Activated naive CD8-positive, alpha-beta T cell treated with anti-CD3 and anti-CD28 coated beads, Interleukin-2, amount 50 U/mL, for 24 hours (primary cell): ENCODE measurements at regions not wholly inside any gene's neighbourhood (a gene's known extent, or its start where the extent isn't known, plus 50 kb on each side); places are given as distances from the start of the nearest gene placed in this dataset.

Source experiments
- ATAC-seq: fragments of 150-1000 bp; cut with Tn5 transposase; one replicate; pipeline ENCODE4 v1.10.0; 2021
- DNase-seq: peaks from one replicate; pipeline ENCODE4 v3.0.0; 2021
- H3K27ac Mint-ChIP-seq: one replicate; pipeline ENCODE4 v1.8.0; 2021; ENCODE audit warnings: mild to moderate bottlenecking, mixed read lengths
- H3K27me3 Mint-ChIP-seq: one replicate; pipeline ENCODE4 v1.8.0; 2021; ENCODE audit warnings: mixed read lengths
- H3K36me3 Mint-ChIP-seq: one replicate; pipeline ENCODE4 v1.8.0; 2021; ENCODE audit warnings: low read depth, mixed read lengths
- H3K4me1 Mint-ChIP-seq: one replicate; pipeline ENCODE4 v1.8.0; 2021; ENCODE audit warnings: mixed read lengths
- H3K4me3 Mint-ChIP-seq: one replicate; pipeline ENCODE4 v1.8.0; 2021; ENCODE audit warnings: mild to moderate bottlenecking, moderate library complexity, mixed read lengths
- H3K9me3 Mint-ChIP-seq: one replicate; pipeline ENCODE4 v1.8.0; 2021; ENCODE audit warnings: mixed read lengths

DNA sequence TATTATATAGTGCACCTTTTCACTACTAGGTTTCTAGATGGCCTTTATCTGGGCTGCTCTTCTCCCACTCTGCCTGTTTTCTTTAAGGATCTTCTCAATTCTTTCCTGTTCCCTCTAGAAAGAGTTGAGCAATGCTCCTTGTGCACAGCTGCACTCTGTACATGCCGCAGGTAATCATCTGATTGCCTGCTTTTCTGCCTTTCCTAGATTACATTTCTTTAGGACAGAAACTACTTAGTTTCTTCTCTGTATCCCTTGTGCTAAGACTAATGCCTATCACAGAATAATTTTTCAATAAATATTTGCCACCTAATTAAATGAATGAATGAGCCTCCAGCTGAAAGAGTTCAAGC is 802.4 kb upstream of the ID2 start:
- H3K9me3 Mint-ChIP-seq = no peaks in the 10 kb centered on the region

GRCh38 chr2:7880126-7880525 is 801.7 kb upstream of the ID2 start:
- ATAC-seq = no peak
- no peaks in the 10 kb centered on the region for H3K36me3 Mint-ChIP-seq
- no peaks in the 10 kb centered on the region for H3K9me3 Mint-ChIP-seq
- peaks cover 3% of the 10 kb centered on the region for H3K27me3 Mint-ChIP-seq
- DNase-seq = no peak
- H3K4me3 Mint-ChIP-seq = no peak overlapping the region
- H3K4me1 Mint-ChIP-seq = no peaks in the 10 kb centered on the region
- H3K27ac Mint-ChIP-seq = no peak overlapping the region

More for the DNA sequence above, 802.4 kb upstream of the ID2 start:
- peaks cover 3% of the 10 kb centered on the region for H3K27me3 Mint-ChIP-seq
- H3K27ac Mint-ChIP-seq = no peak overlapping the region
- H3K36me3 Mint-ChIP-seq = no peaks in the 10 kb centered on the region
- no peak for ATAC-seq
- H3K4me3 Mint-ChIP-seq = no peak overlapping the region
- no peaks in the 10 kb centered on the region for H3K4me1 Mint-ChIP-seq
- DNase-seq = no peak

GRCh38 chr2:7880566-7880965 is 801.3 kb upstream of the ID2 start:
- ATAC-seq (no peak), DNase-seq (no peak)
- Mint-ChIP-seq H3K27me3 (peaks cover 3% of the 10 kb centered on the region), H3K9me3 (no peaks in the 10 kb centered on the region), H3K27ac (no peak overlapping the region), H3K36me3 (no peaks in the 10 kb centered on the region), H3K4me3 (no peak overlapping the region), H3K4me1 (no peaks in the 10 kb centered on the region)

GRCh38 chr2:7881063-7881462 is 800.8 kb upstream of the ID2 start:
- ATAC-seq = no peak
- peaks cover 3% of the 10 kb centered on the region for H3K27me3 Mint-ChIP-seq
- H3K36me3 Mint-ChIP-seq = no peaks in the 10 kb centered on the region
- H3K27ac Mint-ChIP-seq = no peak overlapping the region
- H3K9me3 Mint-ChIP-seq = no peaks in the 10 kb centered on the region
- H3K4me1 Mint-ChIP-seq = no peaks in the 10 kb centered on the region
- DNase-seq = no peak
- H3K4me3 Mint-ChIP-seq = no peak overlapping the region

- ATAC-seq (no peak), DNase-seq (no peak)
- Mint-ChIP-seq H3K36me3 (no peaks in the 10 kb centered on the region), H3K27me3 (peaks cover under 1% of the 10 kb centered on the region), H3K4me1 (no peaks in the 10 kb centered on the region), H3K4me3 (no peak overlapping the region), H3K27ac (no peak overlapping the region), H3K9me3 (no peaks in the 10 kb centered on the region)
Observed at GRCh38 chr2:7881466-7881865, 800.4 kb upstream of the ID2 start.

DNA sequence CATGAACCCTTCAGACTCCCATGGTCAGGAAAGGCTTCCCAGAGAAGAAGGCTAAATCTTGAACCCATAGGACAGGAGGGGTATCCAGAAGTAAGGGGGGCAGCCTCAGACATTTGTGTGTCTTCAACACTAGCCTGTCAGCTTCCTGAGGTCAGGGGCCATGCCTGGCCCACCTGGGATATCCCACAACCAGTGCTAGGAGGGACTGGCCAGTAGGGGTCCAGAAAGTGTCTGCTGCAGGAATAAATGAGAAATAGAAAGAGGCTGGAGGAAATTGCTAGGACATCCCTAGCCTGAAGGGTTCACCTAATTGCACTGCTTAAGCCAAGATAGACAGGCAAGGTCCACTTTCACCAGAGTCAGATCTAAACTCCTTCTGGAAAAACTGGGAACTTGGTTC is 799.6 kb upstream of the ID2 start:
- Mint-ChIP-seq H3K27me3 (no peaks in the 10 kb centered on the region), H3K36me3 (no peaks in the 10 kb centered on the region), H3K4me3 (no peak overlapping the region), H3K27ac (no peak overlapping the region), H3K4me1 (no peaks in the 10 kb centered on the region), H3K9me3 (no peaks in the 10 kb centered on the region)
- ATAC-seq (no peak), DNase-seq (no peak)

GRCh38 chr2:7884338-7884737 is 797.5 kb upstream of the ID2 start:
- H3K4me3 Mint-ChIP-seq = no peak overlapping the region
- H3K27me3 Mint-ChIP-seq = no peaks in the 10 kb centered on the region
- DNase-seq (no peak), ATAC-seq (no peak)
- H3K27ac Mint-ChIP-seq = no peak overlapping the region
- no peaks in the 10 kb centered on the region for H3K4me1 Mint-ChIP-seq
- no peaks in the 10 kb centered on the region for H3K9me3 Mint-ChIP-seq
- H3K36me3 Mint-ChIP-seq = no peaks in the 10 kb centered on the region

GRCh38 chr2:7886666-7887065 is 795.2 kb upstream of the ID2 start:
- Mint-ChIP-seq H3K27ac (no peak overlapping the region), H3K36me3 (no peaks in the 10 kb centered on the region), H3K4me3 (no peak overlapping the region), H3K27me3 (no peaks in the 10 kb centered on the region), H3K9me3 (no peaks in the 10 kb centered on the region), H3K4me1 (no peaks in the 10 kb centered on the region)
- DNase-seq (no peak), ATAC-seq (no peak)

GRCh38 chr2:7887441-7887840 is 794.4 kb upstream of the ID2 start:
- no peak for ATAC-seq
- H3K36me3 Mint-ChIP-seq = no peaks in the 10 kb centered on the region
- no peaks in the 10 kb centered on the region for H3K4me1 Mint-ChIP-seq
- no peaks in the 10 kb centered on the region for H3K27me3 Mint-ChIP-seq
- H3K27ac Mint-ChIP-seq = no peak overlapping the region
- H3K4me3 Mint-ChIP-seq = no peak overlapping the region
- no peaks in the 10 kb centered on the region for H3K9me3 Mint-ChIP-seq
- no peak for DNase-seq

DNA sequence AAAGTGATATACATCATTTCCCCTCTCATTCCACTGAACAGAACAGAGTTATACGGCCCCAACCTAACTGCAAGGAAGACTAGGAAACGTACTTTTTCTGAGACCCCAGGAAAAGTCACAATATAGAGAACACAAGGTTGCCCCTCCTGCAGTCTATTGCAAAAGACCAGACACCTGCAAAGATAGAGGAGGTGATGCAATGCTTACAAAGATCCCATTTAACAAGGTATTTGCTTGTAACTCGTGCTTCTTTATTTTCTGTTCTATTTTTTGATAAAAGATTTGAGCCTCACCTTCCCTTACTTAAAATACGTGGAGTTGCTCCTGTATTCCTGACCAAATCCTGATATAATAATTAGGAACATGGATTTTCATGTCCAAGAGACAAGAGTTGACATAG is 793.0 kb upstream of the ID2 start:
- H3K27ac Mint-ChIP-seq = no peak overlapping the region
- H3K27me3 Mint-ChIP-seq = no peaks in the 10 kb centered on the region
- H3K9me3 Mint-ChIP-seq = peaks cover 5% of the 10 kb centered on the region
- H3K4me1 Mint-ChIP-seq = no peaks in the 10 kb centered on the region
- DNase-seq (no peak), ATAC-seq (no peak)
- H3K4me3 Mint-ChIP-seq = no peak overlapping the region
- H3K36me3 Mint-ChIP-seq = no peaks in the 10 kb centered on the region

- ATAC-seq (no peak), DNase-seq (no peak)
- no peaks in the 10 kb centered on the region for H3K36me3 Mint-ChIP-seq
- peaks cover 10% of the 10 kb centered on the region for H3K9me3 Mint-ChIP-seq
- no peak overlapping the region for H3K27ac Mint-ChIP-seq
- no peaks in the 10 kb centered on the region for H3K4me1 Mint-ChIP-seq
- no peaks in the 10 kb centered on the region for H3K27me3 Mint-ChIP-seq
- no peak overlapping the region for H3K4me3 Mint-ChIP-seq
Observed at GRCh38 chr2:7891312-7891711, 790.5 kb upstream of the ID2 start.

DNA sequence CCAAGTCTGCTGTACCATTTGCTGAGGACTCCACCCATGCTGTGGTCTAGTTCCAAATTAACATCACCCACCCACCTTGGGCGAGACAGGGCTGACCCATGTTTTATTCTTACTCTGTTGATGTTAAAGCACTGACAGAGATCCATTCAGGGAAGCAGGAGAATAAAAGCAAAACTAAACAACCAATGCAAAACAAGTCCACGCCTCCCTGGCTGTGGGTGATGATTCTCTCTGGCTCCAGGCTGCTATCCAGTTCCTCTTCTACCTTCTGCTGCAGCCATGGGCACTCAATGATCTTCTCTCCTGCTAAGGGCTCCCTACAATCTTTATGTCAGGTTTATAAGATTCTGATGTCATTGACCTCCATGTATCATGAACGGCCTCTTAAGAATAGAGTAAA is 786.6 kb upstream of the ID2 start:
- ATAC-seq (no peak), DNase-seq (no peak)
- Mint-ChIP-seq H3K4me1 (peaks cover 10% of the 10 kb centered on the region), H3K27ac (no peak overlapping the region), H3K4me3 (no peak overlapping the region), H3K27me3 (peaks cover 6% of the 10 kb centered on the region), H3K9me3 (peaks cover 10% of the 10 kb centered on the region), H3K36me3 (no peaks in the 10 kb centered on the region)

- ATAC-seq = no peak
- no peaks in the 10 kb centered on the region for H3K36me3 Mint-ChIP-seq
- DNase-seq = no peak
- H3K27me3 Mint-ChIP-seq = peaks cover 7% of the 10 kb centered on the region
- no peak overlapping the region for H3K27ac Mint-ChIP-seq
- H3K9me3 Mint-ChIP-seq = peaks cover 10% of the 10 kb centered on the region
- no peak overlapping the region for H3K4me3 Mint-ChIP-seq
- H3K4me1 Mint-ChIP-seq = peaks cover 12% of the 10 kb centered on the region
Observed at GRCh38 chr2:7896940-7897487, 784.8 kb upstream of the ID2 start.

- Mint-ChIP-seq H3K9me3 (peaks cover 2% of the 10 kb centered on the region), H3K4me3 (no peak overlapping the region), H3K27me3 (peaks cover 7% of the 10 kb centered on the region), H3K36me3 (no peaks in the 10 kb centered on the region), H3K27ac (no peak overlapping the region), H3K4me1 (peaks cover 12% of the 10 kb centered on the region)
- DNase-seq (no peak), ATAC-seq (no peak)
Observed at GRCh38 chr2:7899241-7899640, 782.6 kb upstream of the ID2 start.

DNA sequence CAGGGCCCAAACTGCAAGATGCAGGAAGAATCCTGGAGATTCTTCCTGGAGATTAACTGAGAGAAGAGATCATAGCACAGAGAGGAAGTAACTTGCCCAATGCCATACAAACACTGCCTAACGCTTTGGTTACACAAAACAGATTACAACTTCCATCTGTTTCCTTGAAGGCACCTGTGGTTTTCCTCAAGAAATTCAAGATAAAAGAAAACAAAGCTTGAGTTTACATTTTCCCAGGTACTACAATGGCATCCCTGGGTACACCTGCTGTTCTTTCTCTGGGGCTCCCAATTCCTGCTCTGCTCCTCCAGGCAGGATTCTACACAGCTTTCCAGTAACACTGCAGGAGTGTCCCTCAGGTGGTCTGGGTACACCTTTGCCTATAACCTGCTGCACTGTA is 781.9 kb upstream of the ID2 start:
- Mint-ChIP-seq H3K36me3 (no peaks in the 10 kb centered on the region), H3K27ac (no peak overlapping the region), H3K9me3 (no peaks in the 10 kb centered on the region), H3K27me3 (peaks cover 10% of the 10 kb centered on the region), H3K4me3 (no peak overlapping the region), H3K4me1 (peaks cover 12% of the 10 kb centered on the region)
- no peak for ATAC-seq
- no peak for DNase-seq

GRCh38 chr2:7900593-7900992 is 781.3 kb upstream of the ID2 start:
- DNase-seq (no peak), ATAC-seq (peak; percentile 43)
- Mint-ChIP-seq H3K36me3 (no peaks in the 10 kb centered on the region), H3K4me1 (peaks cover 12% of the 10 kb centered on the region), H3K27me3 (peaks cover 10% of the 10 kb centered on the region), H3K27ac (no peak overlapping the region), H3K4me3 (no peak overlapping the region), H3K9me3 (no peaks in the 10 kb centered on the region)
